Type B pancreatic cell (in vitro differentiated cells): ENCODE measurements at regions not wholly inside any gene's neighbourhood (a gene's known extent, or its start where the extent isn't known, plus 50 kb on each side); places are given as distances from the start of the nearest gene placed in this dataset.

Experiments
- DNase-seq: peaks from one replicate; pipeline ENCODE4 v3.0.0; 2021; ENCODE audit warnings: mixed read lengths; ENCODE audit not compliant: unreplicated experiment; ENCODE audit errors: extremely low spot score
- H3K27ac Mint-ChIP-seq: 2 replicates; pipeline ENCODE4 v1.8.0; 2021; ENCODE audit warnings: mild to moderate bottlenecking, mixed read lengths
- H3K27me3 Mint-ChIP-seq: 2 replicates; pipeline ENCODE4 v1.8.0; 2021; ENCODE audit warnings: mixed read lengths
- H3K36me3 Mint-ChIP-seq: 2 replicates; pipeline ENCODE4 v1.8.0; 2021; ENCODE audit warnings: mixed read lengths
- H3K4me1 Mint-ChIP-seq: one replicate; pipeline ENCODE4 v1.8.0; 2021; ENCODE audit warnings: mixed read lengths; ENCODE audit not compliant: unreplicated experiment
- H3K4me3 Mint-ChIP-seq: 2 replicates; pipeline ENCODE4 v1.8.0; 2021; ENCODE audit warnings: mild to moderate bottlenecking, mixed read lengths
- H3K9me3 Mint-ChIP-seq: 2 replicates; pipeline ENCODE4 v1.8.0; 2021; ENCODE audit warnings: mixed read lengths
- CTCF ChIP-seq: fragments of 200-600 bp; sonication (generic); conservative IDR thresholded peaks from 2 replicates; pipeline ENCODE4 v1.5.0; 2021; ENCODE audit warnings: antibody characterized with exemption, mild to moderate bottlenecking

DNA sequence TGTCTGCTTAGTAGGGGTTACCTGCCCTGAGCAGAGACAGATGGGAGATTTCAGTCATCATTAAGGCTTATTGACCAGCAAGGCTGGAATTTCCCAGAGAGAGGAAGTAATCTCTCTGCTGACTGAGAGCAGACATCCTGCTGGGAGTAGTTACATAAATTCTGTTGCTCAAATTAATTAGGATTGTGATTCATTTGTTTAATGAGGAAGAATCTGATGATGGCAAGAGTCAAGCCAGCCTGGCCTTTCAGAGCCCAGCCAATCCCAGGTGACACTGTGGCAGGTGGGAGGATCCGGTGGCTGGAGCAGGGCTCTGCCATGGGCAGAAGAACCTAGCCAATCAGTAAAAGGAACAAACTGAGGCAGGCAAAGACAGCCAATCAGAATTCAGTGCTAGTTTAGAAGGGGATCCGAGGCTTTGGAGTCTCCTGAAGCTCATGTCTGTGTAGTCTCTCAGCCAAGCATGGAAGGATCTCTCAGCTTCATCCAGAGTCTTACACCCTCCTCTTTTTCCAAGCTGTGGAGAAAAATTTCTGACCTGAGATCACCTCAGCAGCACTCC is 61.2 kb upstream of the CHST1 start:
- DNase-seq = no peak

GRCh38 chr11:45725776-45726492 is 60.5 kb upstream of the CHST1 start:
- H3K36me3 Mint-ChIP-seq = no peaks in the 10 kb centered on the region
- no peaks in the 10 kb centered on the region for H3K9me3 Mint-ChIP-seq

More for the DNA sequence above, 61.2 kb upstream of the CHST1 start:
- Mint-ChIP-seq H3K9me3 (no peaks in the 10 kb centered on the region), H3K4me1 (peaks cover 8% of the 10 kb centered on the region), H3K36me3 (no peaks in the 10 kb centered on the region), H3K4me3 (no peak overlapping the region), H3K27me3 (peaks cover 16% of the 10 kb centered on the region), H3K27ac (no peak overlapping the region)
- TF ChIP-seq CTCF = no peak

DNA sequence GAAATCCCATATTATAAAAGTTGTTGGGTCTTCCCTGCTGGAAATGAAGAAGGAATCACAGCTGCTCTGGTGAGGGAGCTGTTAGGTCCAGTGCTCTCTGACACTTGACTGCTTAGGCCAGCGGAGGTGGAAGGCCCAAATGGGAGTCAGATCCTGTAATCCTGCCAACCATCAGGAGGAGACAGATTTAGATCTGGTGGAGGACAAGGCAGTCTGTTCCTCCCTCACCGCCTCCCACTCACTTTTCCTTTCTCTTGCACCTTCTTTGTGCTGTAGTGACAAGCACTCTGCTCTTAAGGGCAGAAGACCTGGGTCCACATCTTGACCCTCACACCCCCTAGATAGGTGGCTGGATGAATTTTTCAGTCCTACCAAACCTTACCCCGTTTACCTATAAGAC is 59.7 kb upstream of the CHST1 start:
- DNase-seq = no peak
- no peaks in the 10 kb centered on the region for H3K9me3 Mint-ChIP-seq
- H3K27me3 Mint-ChIP-seq = peaks cover 16% of the 10 kb centered on the region
- H3K4me3 Mint-ChIP-seq = no peak overlapping the region
- H3K27ac Mint-ChIP-seq = no peak overlapping the region
- no peak for TF ChIP-seq CTCF
- H3K4me1 Mint-ChIP-seq = peaks cover 8% of the 10 kb centered on the region
- H3K36me3 Mint-ChIP-seq = no peaks in the 10 kb centered on the region

More at GRCh38 chr11:45725776-45726492, 60.5 kb upstream of the CHST1 start:
- no peak overlapping the region for H3K27ac Mint-ChIP-seq
- DNase-seq = no peak
- H3K4me3 Mint-ChIP-seq = no peak overlapping the region
- H3K4me1 Mint-ChIP-seq = peaks cover 8% of the 10 kb centered on the region
- no peak for TF ChIP-seq CTCF
- peaks cover 16% of the 10 kb centered on the region for H3K27me3 Mint-ChIP-seq

- Mint-ChIP-seq H3K9me3 (no peaks in the 10 kb centered on the region), H3K27ac (no peak overlapping the region), H3K27me3 (peaks cover 16% of the 10 kb centered on the region), H3K36me3 (no peaks in the 10 kb centered on the region), H3K4me3 (no peak overlapping the region), H3K4me1 (peaks cover 8% of the 10 kb centered on the region)
- no peak for DNase-seq
- no peak for TF ChIP-seq CTCF
These were observed 58.7 kb upstream of the CHST1 start for GRCh38 chr11:45724153-45724552.

DNA sequence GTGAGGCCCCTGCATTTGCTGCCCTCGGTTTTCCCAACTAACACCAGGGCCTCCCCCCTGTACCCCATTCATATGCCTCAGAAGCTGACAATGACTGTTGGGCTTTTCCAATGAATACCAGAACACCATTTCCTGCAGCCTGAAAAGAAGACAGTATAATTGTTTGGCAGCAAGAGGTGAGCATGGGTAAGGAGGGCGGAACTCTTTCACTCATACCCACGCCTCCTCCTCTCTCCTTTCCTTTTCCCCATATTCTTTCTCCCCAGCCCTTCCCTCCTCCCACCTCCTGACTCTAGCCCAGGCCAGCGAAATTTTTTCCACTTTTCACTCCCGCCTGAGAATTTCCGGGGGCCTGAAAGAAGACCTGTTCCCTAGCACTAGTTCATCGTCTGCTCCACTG is 58.0 kb upstream of the CHST1 start:
- H3K4me3 Mint-ChIP-seq = no peak overlapping the region
- no peaks in the 10 kb centered on the region for H3K36me3 Mint-ChIP-seq

More for the DNA sequence above, 58.0 kb upstream of the CHST1 start:
- Mint-ChIP-seq H3K9me3 (no peaks in the 10 kb centered on the region), H3K27ac (no peak overlapping the region), H3K27me3 (peaks cover 16% of the 10 kb centered on the region), H3K4me1 (peaks cover 8% of the 10 kb centered on the region)
- DNase-seq = no peak
- no peak for TF ChIP-seq CTCF
